ENCODE measurements at regions not wholly inside any gene's neighbourhood (a gene's known extent, or its start where the extent isn't known, plus 50 kb on each side); places are given as distances from the start of the nearest gene placed in this dataset.

GRCh38 chr2:2830576-2830975, 499.5 kb upstream of the MYT1L start:
- H3K56ac ChIP-seq (replicated peaks; ENCODE audit: insufficient read length, low read depth, low read length): no peak overlapping the region
- H3K4me3 ChIP-seq (ENCODE audit: extremely low read depth in 1 of 4, insufficient read depth in 2 of 4, low read depth in 3 of 4, low read length in 4 of 4): no peak overlapping the region
- H3K4me1 ChIP-seq (replicated peaks in 1 of 4; ENCODE audit: control insufficient read depth in 3 of 4, insufficient read depth in 4 of 4, low read length in 3 of 4): no peaks in the 10 kb centered on the region
- no peak overlapping the region for H3K14ac ChIP-seq (ENCODE audit: insufficient read length)
- H3K9me3 ChIP-seq (ENCODE audit: insufficient read depth in 2 of 2, low read depth in 1 of 2, low read length in 1 of 2): no peaks in the 10 kb centered on the region
- no peak overlapping the region for H3K18ac ChIP-seq (ENCODE audit: extremely low read depth, low read length)
- no peak overlapping the region for H2AK5ac ChIP-seq (ENCODE audit: low read depth, low read length)
- POLR2A ChIA-PET (ENCODE audit: partially characterized antibody): no interaction called here
- no peak for DNase-seq (ENCODE audit: low read depth in 1 of 2, low spot score in 2 of 2)
- H2BK20ac ChIP-seq (ENCODE audit: low read length): no peak overlapping the region
- H3K36me3 ChIP-seq (ENCODE audit: control insufficient read depth in 2 of 4, insufficient read depth in 4 of 4, low read length in 3 of 4): no peaks in the 10 kb centered on the region
- no peak overlapping the region for H3K9ac ChIP-seq (replicated peaks in 1 of 4; ENCODE audit: extremely low read depth in 1 of 4, low read depth in 3 of 4, low read length in 3 of 4)
- H3K23me2 ChIP-seq (ENCODE audit: low read depth, low read length): no peaks in the 10 kb centered on the region
- no peak overlapping the region for H3K23ac ChIP-seq (ENCODE audit: insufficient read length)
- no peak for FAIRE-seq
- no peaks in the 10 kb centered on the region for H3K79me2 ChIP-seq (ENCODE audit: control insufficient read depth in 1 of 2, insufficient read depth in 2 of 2, low read length in 2 of 2)
- H4K5ac ChIP-seq (ENCODE audit: insufficient read length, low read depth, low read length): no peak overlapping the region
- H2BK5ac ChIP-seq (ENCODE audit: low read depth, low read length): no peak overlapping the region
- H4K91ac ChIP-seq (replicated peaks; ENCODE audit: insufficient read length, low read length): no peak overlapping the region
- no peaks in the 10 kb centered on the region for H3K79me1 ChIP-seq (ENCODE audit: low read depth, low read length)
- H3K4me2 ChIP-seq (ENCODE audit: insufficient read depth in 1 of 2, low read depth in 2 of 2, low read length in 2 of 2): no peak overlapping the region
- no peak overlapping the region for H2AFZ ChIP-seq (ENCODE audit: low read length)
- no peak overlapping the region for H3K4ac ChIP-seq (replicated peaks; ENCODE audit: insufficient read length, low read depth, low read length)
- CTCF ChIA-PET (ENCODE audit: partially characterized antibody): no interaction called here
- H3K27ac ChIP-seq (ENCODE audit: low read depth, low read length): no peak overlapping the region
- H3K27me3 ChIP-seq (replicated peaks in 1 of 4; ENCODE audit: control insufficient read depth in 3 of 4, extremely low read depth in 1 of 4, insufficient read depth in 3 of 4, low read length in 3 of 4): no peaks in the 10 kb centered on the region
- no peak overlapping the region for H4K8ac ChIP-seq (ENCODE audit: extremely low read depth, insufficient read depth, low read length)
- no peak overlapping the region for H2BK12ac ChIP-seq (ENCODE audit: low read depth, low read length)
- no peaks in the 10 kb centered on the region for H4K20me1 ChIP-seq (replicated peaks in 1 of 2; ENCODE audit: control insufficient read depth in 1 of 2, insufficient read depth in 2 of 2, low read length in 2 of 2)
- 98% methylated on average over 3 of the region's 3 CpGs; no CpG with 5 or more reads in 1 of the 2 experiments for WGBS, 2 experiments (ENCODE audit: extremely low coverage in 1 of 2, insufficient coverage in 1 of 2, insufficient read length in 1 of 2, insufficient replicate concordance in 2 of 2, low coverage in 1 of 2, low lambda C conversion rate in 2 of 2, missing lambda C conversion rate in 1 of 2)
- H2BK15ac ChIP-seq (ENCODE audit: low read length): no peak overlapping the region
- H2BK120ac ChIP-seq (replicated peaks; ENCODE audit: low read depth, low read length): no peak overlapping the region
- no peak for TF ChIP-seq SRF (IDR thresholded peaks at IDR 0.05; ENCODE audit: low read depth, low read length)
- no peak for TF ChIP-seq TAF1 (IDR thresholded peaks at IDR 0.05; ENCODE audit: low read depth, low read length)
- no peak for TF ChIP-seq HDAC2 (IDR thresholded peaks at IDR 0.05; ENCODE audit: borderline replicate concordance in 1 of 2, low read depth in 2 of 2, low read length in 2 of 2)
- no peak for TF ChIP-seq CTCF (IDR thresholded peaks at IDR 0.05; ENCODE audit: control extremely low read depth in 1 of 3, insufficient read depth in 1 of 3, low read depth in 1 of 3, low read length in 3 of 3)
- no peak for TF ChIP-seq MAFK (IDR thresholded peaks at IDR 0.05; ENCODE audit: low read depth, low read length)
- no peak for TF ChIP-seq CREB1 (IDR thresholded peaks at IDR 0.05)
- no peak for TF ChIP-seq POU5F1 (IDR thresholded peaks at IDR 0.05; ENCODE audit: low read depth, low read length)
- no peak for TF ChIP-seq SIX5 (IDR thresholded peaks at IDR 0.05; ENCODE audit: low read depth, low read length)
- no peak for TF ChIP-seq TBP (IDR thresholded peaks at IDR 0.05; ENCODE audit: low read depth, low read length)
- TF ChIP-seq HDAC6 (IDR thresholded peaks at IDR 0.05; ENCODE audit: low read depth, low read length): no peak
- TF ChIP-seq SIRT6 (IDR thresholded peaks at IDR 0.05; ENCODE audit: low read length): no peak
- TF ChIP-seq EZH2 (IDR thresholded peaks at IDR 0.05; ENCODE audit: low read depth, low read length, severe bottlenecking): no peak
- TF ChIP-seq E2F6 (IDR thresholded peaks at IDR 0.05): no peak

All from H1 (cell line).